GM12875 (cell line): ENCODE measurements at regions not wholly inside any gene's neighbourhood (a gene's known extent, or its start where the extent isn't known, plus 50 kb on each side); places are given as distances from the start of the nearest gene placed in this dataset.

Source experiments
- H3K4me3 ChIP-seq: one replicate; pipeline ENCODE4 v1.5.1; 2011; ENCODE audit warnings: low read depth, low read length, control low read depth
- CTCF ChIP-seq: IDR thresholded peaks from 2 replicates; pipeline ENCODE4 v1.5.1; 2011; ENCODE audit warnings: low read depth, mild to moderate bottlenecking, control low read depth, inconsistent platforms, low read length, moderate library complexity, borderline replicate concordance; ENCODE audit not compliant: insufficient read depth

- no peak for TF ChIP-seq CTCF
- no peak overlapping the region for H3K4me3 ChIP-seq
Measured at GRCh38 chr2:22248851-22249250, 1125.1 kb downstream of the TDRD15 start.

DNA sequence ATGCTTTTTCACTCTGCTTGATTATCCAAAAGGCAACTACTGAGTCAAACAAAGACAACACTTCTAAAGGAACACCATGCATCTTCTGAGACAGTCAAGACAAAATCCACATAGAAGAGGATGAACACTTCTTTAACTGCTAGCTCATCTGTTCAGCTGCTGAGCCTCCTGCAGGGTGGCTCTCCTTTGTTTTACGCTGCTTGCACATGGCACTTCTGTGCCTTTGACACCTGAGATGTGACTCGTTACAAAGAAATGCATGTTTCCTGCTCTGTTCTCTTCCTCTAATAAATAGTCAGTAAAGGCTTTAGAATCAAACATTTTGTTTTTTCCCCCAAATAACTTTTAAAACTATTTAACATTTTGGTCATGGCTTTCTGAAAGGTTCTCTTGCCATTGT, 1129.4 kb downstream of the TDRD15 start:
- no peak for TF ChIP-seq CTCF
- no peak overlapping the region for H3K4me3 ChIP-seq

GRCh38 chr2:22261165-22261564, 1123.8 kb upstream of the KLHL29 start:
- no peak for TF ChIP-seq CTCF
- H3K4me3 ChIP-seq, result no peak overlapping the region

- H3K4me3 ChIP-seq, result no peak overlapping the region
- no peak for TF ChIP-seq CTCF
Measured at GRCh38 chr2:22270341-22270740, 1114.6 kb upstream of the KLHL29 start.

DNA sequence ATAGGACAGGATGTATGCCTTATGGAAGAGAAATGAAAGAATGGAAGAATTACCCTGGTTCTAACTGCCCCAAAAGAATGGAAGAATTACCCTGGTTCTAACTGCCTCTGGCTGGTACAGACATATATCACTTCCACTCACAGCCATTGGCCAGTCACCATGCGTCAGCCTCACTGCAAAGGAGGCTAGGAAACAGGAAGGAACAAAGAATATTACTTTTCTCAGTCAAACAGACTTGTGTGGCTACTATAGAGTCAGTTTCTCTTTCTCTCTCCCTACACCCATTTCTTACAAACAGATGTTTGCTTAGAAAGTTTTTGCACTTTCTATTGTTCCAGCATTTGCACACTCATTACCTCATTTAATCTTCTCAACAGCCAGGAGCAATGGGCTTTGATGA, 1111.1 kb upstream of the KLHL29 start:
- H3K4me3 ChIP-seq, result no peak overlapping the region
- TF ChIP-seq CTCF, result no peak

DNA sequence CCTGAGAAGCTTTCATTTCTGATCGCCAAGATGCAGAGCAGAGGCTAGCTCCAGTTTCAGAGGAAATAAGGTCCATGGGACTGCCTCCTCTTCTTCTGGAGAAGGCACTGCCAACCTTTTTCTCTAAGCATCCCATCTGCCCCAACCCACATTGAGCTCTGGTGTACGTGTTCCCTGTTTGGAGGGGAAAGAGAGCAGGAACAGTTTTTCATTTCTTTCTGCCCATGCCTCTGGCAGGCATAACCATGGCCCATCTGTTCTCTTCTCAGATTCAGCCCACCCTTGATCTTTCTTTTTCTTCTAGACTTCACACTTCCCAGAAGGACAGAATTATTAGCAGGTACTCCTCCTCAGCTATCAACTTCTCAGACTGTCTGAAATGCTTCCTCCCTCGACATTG, 1110.3 kb upstream of the KLHL29 start:
- TF ChIP-seq CTCF, result no peak
- H3K4me3 ChIP-seq, result no peak overlapping the region

- H3K4me3 ChIP-seq, result no peak overlapping the region
- no peak for TF ChIP-seq CTCF
Measured at GRCh38 chr2:22276696-22277095, 1108.3 kb upstream of the KLHL29 start.
